HG03025 (cell line): ENCODE measurements at regions not wholly inside any gene's neighbourhood (a gene's known extent, or its start where the extent isn't known, plus 50 kb on each side); places are given as distances from the start of the nearest gene placed in this dataset.
"Not testable (repeated sequence)": the region's sequence is repeated elsewhere in the genome, so short reads cannot be mapped to it uniquely, and the experiment has no call there.

ENCODE experiments used
- ATAC-seq: cut with Tn5 transposase; IDR thresholded peaks from one replicate; pipeline ENCODE4 v1.9.1; 2021; ENCODE audit warnings: mild to moderate bottlenecking, moderate library complexity; ENCODE audit not compliant: unreplicated experiment, low FRiP score

DNA sequence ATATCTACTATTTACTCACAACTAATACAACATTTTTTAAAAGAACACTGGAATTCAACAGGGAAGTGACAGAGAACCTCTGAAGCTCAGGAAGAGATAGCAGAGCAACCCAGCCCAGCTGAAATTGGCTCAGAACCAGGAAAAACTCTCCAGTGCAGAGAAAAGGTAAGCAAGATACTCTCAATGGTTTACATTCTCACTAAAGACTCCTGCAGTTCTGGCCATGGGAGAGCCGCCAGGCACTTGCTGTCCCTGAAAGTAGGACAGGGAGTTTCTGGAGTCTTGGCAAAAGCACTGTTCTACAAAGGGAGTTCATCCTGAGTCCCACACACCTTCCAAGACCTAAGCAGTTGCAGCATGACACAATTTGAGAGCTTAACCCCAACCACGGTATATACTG, 330.8 kb downstream of the TRIM36 start:
- no peak for ATAC-seq

DNA sequence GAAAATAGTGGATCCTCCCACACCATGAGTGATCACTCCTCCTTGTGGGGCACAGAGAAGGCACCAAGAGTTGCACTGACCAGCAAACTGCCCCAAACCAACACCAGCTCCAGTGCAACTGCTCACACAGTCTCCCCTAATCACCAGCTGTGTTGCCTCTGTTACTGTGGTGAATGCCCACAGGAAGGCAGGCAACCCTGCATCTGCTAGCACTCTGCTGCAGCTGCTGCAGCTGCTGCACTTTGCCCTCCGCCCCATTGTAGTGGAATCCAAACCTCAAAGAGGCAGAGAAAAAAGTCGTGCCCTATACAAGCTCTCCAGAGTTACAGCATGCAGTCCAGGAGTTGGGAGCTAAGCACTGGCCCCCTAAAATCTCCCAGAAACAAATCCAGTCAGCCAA, 339.6 kb downstream of the TRIM36 start:
- ATAC-seq, result no peak

DNA sequence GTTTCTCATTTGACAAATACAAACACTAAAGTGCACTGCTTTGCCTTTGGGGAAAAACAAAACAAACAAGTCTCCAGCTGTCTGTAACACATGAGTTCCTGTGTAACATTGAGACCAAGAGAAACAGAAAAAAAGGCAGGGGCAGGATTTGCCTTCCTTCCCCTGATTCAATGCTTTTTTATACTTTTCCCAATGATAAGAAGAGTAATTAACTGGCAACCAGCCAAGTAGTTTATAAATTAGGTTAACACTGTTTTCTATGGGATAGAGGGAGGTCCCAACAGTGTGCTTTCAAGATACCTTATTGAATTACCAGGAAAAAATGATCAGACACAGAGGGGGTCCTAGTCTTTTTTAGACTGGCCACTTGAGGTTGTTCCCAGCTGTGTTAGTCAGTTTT, 346.8 kb downstream of the TRIM36 start:
- ATAC-seq, result no peak

DNA sequence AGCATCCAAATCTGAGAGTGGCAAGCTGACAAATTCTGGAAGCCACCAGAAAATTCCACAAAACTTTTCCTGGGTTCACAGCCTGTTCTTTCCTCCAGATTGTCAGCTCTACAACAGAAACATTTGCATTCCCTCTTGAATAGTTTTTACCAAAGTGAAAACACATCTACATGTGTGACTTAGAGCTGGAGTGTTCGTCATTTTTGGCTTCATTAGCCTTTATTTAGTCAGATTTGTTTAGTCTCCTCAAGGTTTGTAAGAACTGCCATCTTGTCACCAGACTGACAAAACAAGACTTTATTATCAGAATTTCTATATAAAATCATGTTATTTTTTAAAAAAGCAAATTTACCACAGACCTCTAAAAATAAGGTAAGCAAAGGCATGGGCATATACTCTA, 347.3 kb downstream of the TRIM36 start:
- no peak for ATAC-seq

DNA sequence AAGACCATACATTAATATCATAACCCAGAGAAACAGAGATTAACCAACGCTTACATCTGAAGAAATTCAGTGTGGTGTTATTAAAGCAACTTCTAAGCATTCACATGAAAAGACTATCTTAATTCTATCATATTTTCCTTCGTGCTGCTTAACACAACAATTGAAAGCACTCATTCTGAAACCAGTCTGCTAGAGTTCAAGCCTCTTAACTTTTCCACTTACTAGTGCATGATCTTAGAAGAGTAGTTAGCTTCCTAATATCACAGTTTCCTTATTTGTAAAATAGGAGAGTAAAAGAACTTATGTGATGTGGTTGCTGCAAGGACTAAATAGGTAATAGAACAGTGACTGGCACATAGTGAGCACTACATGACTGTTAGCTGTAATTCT, 379.3 kb downstream of the TRIM36 start:
- ATAC-seq, result no peak

DNA sequence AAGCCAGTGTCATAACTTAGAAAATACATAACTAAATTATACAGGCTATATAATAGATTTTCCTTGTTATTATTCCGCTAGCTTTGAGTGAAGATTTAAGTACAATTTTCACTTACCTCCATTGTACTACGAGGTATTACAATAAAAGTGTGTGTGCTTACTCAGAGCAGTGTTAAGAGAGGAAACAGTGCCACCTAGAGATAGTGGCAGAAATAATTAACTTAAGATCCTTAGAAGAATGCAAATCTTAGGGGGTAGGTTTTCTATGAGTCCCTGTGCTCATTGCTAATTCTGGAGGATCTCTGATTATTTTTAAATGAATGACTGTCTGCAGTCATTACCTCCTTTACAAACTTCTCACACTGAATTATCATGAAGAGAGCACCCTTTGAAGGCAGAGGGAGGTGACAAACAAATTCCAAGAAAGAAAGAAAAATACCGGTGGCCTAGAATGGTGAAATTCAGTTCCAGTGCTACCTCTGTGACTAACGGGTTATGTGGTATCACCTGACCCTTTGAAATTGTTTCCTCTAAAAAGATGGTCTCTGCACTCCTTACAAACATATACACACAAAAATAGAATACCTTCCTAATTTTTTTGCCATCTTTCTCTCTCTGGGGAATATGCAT, 379.8 kb downstream of the TRIM36 start:
- peak; percentile 68 for ATAC-seq

DNA sequence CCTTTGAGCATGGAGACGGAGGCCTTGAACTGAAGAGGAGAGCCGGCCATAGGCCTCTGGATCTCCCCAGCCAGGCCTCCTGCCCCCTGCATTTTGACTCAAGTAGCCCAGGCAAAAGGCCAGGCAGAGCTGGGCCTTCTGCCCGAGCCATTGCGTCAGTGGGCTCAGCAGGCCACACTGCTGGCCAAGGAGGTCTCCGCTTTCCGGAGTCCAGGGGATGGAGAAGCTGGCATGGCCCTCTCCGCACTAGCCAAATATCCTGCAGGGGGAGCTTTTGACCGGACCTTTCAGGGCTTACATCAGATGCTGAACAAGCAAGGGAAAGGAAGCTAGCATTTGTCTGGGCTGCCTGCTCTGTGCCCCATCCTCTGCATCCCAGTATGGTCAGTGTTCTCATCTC, 386.8 kb downstream of the TRIM36 start:
- no peak for ATAC-seq

DNA sequence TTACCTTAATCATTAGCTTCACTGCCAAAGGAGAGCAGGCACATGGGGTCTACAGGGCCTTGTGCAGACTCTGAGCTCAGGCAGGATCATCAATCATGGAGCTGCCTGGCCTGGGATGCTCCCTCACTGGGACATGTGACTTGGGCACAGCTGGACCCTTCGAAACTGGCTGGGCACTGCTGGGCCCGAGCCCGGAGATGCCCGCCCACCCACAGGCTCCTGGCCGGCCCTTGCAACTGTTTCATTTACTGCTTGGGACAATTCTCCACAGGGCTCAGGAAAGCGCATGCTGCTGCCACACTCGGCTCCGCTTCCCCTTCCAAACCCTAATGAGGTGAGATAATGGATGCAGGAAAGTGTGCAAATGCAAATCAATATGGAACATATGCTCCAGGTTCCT, 387.5 kb downstream of the TRIM36 start:
- no peak for ATAC-seq

DNA sequence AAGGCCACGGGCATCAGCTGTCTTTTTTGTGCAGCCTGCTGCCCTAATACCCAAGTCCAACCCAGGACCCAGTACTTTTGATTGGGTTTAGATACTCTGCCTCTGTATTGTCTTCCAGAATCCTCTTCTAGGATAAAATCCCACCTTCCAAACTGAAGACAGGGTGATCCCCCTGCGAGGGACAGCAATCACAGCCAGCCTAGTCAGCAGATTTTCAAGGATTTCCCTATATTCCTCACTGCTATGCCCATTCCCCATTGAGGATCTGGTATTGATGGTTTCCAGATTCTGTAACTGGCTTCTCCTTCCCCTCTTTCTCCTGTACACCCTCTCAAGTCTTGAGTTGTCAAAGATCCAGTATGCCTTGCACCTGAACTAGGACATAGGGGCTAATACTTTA, 389.4 kb downstream of the TRIM36 start:
- no peak for ATAC-seq

DNA sequence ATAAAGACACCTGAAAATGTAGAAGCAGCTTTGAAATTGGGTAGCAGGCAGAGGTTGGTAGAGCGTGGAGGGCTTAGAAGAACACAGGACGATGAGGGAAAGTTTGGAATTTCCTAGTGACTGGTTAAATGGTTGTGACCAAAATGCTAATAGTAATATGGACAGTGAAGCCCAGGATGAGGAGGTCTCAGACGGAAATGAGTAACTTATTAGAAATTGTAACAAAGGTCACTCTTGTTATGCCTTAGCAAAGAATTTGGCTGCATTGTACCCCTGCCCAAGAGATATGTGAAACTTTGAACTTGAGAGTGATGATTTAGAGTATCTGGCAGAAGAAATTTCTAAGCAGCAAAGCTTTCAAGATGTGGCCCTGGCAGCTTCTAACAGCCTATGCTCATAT, 382.5 kb downstream of the KCNN2 start:
- ATAC-seq, result no peak

DNA sequence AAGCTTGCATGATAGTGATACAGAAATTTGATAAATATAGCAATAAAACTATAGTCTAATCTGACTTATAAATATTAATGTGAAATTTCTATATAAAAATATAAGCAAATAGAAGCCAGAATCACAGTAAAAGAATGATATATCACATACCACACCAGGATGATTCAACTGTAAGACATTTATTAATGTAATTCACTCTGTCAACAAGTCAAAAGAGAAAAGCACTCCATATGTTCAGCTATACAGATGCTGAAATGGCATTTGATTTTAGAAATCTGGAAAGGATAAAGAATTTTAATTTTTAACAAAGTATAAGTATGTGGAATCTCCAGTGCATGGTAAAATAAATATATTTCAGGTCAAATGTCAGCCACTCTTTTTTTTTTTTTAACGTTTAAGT, 372.4 kb downstream of the KCNN2 start:
- no peak for ATAC-seq

DNA sequence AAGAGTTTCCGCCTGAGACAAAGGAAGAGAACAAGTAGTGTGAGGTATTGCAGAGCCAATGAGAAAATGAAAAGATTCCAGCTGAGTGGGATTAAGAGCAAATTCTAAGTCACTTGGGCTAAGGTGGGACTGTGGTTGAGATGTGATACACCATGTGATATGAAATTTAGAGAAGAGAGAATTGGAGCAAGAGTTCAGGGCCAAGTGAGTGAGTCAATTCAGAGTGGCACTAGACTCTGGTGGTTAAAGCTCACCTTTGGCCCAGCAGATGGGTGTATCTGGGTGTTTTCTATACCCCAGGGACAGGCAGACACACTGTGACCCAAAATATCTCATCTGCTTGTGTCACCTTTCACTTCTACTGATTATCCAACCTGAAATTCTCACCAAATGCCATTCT, 368.1 kb downstream of the KCNN2 start:
- ATAC-seq, result no peak

DNA sequence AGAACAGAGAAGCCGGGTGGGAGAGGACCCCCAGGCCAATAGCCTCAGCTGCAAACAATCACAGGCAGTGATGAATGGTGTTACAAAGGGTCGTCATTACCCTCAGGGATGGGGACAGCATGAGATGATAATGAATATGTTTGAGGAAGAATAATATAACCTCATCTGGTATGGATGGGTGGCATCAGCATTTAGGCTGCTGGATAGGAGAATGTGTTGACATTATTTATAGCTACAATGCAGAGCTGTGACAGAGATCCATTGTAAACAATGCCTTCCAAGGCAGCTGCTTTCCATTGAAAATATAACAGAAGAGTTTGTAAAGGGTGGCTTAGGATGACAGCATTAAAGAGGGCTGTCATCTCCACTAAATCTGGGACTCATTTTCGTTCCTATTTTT, 365.5 kb downstream of the KCNN2 start:
- ATAC-seq, result no peak

DNA sequence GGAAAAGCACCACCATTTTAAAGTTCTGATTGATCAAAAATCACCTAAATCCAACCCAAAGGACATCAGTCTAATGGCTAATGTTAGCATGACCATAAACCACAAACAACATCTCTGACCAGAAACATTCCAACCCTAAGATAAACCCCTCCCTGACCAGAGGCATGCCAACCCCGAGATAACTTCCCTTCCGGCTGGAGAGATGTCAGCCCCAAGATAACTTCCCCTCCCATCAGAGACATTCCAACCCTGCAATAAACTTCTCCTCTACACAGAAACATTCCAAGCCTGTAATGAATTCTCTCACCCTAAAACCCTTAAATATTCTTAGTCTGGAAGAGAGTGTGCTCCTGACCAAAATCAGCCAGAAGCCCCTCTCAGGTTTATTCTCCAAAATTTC, 364.3 kb downstream of the KCNN2 start:
- no peak for ATAC-seq

DNA sequence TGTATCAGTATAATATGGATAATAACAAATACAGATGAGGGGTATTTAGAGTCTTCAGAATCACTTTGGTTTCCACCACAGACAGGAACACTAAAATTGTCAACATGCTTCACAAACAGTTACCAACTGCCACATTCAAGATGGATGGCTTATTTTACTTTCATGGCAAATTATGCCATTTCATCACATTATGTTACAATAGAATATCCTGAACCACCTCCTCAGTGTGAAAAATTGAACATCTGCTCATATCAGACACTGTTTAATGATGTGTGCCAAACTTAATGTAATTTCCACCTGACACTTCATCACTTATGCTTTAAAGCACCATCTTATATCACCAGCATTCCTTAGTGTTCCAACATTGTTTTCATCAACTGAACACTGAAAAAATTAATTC, 357.4 kb downstream of the KCNN2 start:
- ATAC-seq, result no peak

DNA sequence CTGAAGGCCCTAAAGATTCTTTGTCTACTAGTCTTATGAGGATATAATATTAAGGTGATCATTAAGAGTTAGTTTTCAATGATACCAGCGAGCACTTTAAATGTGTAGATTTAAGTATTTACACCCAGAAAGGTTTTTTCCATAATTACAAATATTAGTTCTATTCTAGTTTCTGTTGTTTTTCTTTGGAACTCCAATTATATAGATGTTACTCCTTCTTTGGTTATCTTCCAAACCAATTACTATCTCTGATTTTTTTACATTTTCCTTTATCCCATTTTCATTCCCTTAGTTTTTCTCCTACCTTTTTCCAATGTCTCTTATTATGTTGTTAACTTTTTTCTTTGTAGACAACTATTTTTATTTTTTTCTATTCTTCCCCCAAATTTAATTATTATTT, 355.1 kb downstream of the KCNN2 start:
- ATAC-seq, result no peak

DNA sequence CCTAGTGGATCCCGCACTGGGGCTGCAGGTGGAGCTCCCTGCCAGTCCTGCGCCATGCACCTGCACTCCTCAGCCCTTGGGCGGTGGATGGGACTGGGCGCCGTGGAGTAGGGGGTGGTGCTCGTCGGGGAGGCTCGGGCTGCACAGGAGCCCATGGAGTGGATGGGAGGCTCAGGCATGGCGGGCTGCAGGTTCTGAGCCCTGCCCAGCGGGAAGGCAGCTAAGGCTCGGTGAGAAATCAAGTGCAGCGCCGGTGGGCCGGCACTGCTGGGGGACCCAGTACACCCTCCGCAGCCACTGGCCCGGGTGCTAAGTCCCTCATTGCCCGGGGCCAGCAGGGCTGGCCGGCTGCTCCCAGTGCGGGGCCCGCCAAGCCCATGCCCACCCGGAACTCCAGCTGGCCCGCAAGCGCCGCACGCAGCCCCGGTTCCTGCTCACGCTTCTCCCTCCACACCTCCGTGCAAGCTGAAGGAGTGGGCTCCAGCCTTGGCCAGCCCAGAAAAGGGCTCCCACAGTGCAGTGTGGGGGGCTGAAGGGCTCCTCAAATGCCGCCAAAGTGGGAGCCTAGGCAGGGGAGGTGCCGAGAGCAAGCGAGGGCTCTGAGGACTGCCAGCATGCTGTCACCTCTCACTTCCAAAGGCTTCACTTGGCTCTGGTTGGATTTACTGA, 342.5 kb downstream of the KCNN2 start:
- ATAC-seq, result not testable (repeated sequence)

DNA sequence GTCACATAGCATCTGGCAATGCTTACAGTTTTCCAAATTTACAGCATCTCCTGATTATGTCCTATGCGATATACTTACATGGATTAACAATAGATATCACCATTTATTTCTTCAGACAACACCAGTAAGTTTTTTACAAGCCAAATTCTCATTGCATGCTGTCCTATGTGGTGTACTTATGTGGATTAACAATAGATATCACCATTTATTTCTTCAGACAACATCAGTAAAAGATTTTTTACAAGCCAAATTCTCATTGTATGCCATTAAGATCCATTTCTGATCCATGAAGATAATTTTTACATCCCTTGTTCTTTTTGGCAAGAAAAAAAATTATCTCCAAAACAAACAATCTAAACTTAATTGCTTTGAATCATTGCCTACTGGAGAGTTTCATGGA, 340.9 kb downstream of the KCNN2 start:
- no peak for ATAC-seq

DNA sequence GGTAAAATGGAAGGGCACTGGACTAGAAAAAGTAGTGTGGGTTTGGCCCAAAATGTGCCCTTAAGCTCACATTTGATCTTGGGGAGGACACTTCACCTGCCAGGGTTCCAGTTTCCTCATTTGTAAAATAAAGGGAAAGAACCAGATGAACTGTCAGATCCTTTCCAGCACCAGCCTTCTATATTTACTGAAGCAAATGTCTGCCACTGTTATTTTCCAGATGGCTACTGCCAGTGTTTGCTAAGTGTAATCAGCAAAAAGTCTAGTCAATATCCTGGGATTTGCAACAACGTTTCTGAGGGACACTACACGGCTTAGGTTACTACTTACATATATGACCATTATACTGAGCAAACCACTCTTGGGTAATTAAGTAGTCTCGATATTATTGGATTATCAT, 340.3 kb downstream of the KCNN2 start:
- ATAC-seq, result no peak

DNA sequence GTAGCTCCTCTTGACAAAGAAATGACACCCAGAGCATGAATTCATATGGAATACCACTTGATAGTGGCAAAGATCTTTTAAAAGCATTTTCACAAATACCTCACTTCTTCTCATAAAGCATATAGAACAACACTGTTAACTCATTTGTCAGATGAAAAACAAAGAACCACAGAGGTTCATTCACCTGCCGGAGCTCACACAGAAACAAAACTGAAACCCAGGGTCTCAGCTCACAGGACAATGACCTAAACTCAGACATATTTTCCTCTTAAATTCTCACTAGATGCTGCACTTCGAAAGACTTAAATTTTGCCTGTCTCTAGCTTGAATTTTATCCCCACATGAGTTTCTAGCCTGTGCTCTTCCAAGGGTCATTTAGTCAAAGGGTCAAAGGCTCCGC, 339.0 kb downstream of the KCNN2 start:
- ATAC-seq, result no peak

DNA sequence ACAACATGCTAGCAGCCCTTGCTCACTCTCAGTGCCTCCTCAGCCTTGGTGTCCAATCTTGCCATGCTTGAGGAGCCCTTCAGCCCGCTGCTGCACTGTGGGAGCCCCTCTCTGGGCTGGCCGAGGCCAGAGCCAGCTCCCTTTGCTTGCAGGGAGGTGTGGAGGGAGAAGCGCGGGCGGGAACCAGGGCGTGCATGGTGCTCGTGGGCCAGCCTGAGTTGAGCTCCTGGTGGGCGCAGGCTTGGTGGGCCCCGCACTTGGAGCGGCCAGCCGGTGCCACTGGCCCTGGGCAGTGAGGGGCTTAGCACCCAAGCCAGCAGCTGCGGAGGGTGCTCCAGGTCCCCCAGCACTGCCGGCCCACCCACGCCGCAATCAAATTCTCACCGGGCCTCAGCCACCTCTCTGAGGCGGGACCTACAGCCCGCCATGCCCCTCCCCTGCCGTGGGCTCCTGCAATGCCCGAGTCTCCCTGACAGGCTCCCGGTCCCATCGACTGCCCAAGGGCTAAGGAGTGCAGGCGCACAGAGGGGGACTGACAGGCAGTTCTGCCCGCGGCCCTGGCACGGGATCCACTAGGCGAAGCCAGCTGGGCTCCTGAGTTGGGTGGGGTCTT, 333.5 kb downstream of the KCNN2 start:
- no peak for ATAC-seq

DNA sequence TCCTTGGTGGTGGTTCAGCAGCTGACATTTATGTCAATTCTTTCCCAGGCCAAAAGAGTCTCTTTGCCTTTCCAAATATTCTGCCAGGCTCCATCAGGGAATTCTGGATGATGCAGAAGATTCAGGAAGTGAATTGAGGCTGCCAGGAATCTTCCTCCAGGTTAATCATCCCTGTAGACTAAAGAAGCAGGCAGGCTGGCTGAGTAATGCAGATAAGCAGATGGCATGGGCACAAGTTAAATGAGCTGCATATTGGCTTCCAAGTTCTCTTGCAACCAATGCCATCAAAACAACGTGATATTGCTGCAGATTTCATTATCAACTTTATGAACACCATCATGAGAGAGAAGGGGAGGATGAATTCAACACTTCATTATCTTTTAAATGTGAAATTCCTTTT, 324.5 kb downstream of the KCNN2 start:
- ATAC-seq, result no peak
